ENCODE measurements at regions not wholly inside any gene's neighbourhood (a gene's known extent, or its start where the extent isn't known, plus 50 kb on each side); places are given as distances from the start of the nearest gene placed in this dataset.

- TF ChIP-seq CTCF (IDR thresholded peaks at IDR 0.05) = no peak
- TF ChIP-seq POLR2A (IDR thresholded peaks at IDR 0.05) = no peak
These were observed 636.7 kb downstream of the BRD1 start for GRCh38 chr22:49190816-49191505.
